ENCODE measurements at regions not wholly inside any gene's neighbourhood (a gene's known extent, or its start where the extent isn't known, plus 50 kb on each side); places are given as distances from the start of the nearest gene placed in this dataset.

GRCh38 chr2:200138391-200139124, 167.9 kb upstream of the SPATS2L start:
- no peak overlapping the region for H3K9ac ChIP-seq (ENCODE audit: low read length)
- TF ChIP-seq TAF1 (IDR thresholded peaks at IDR 0.05; ENCODE audit: low read depth): no peak
- TF ChIP-seq MXI1 (conservative IDR thresholded peaks at IDR 0.05; ENCODE audit: poor library complexity, severe bottlenecking): no peak
- TF ChIP-seq RAD21 (conservative IDR thresholded peaks at IDR 0.05): no peak
- TF ChIP-seq POLR2AphosphoS5 (IDR thresholded peaks at IDR 0.05): no peak
- TF ChIP-seq EZH2 (IDR thresholded peaks at IDR 0.05; ENCODE audit: borderline replicate concordance, insufficient read depth, low read length, poor library complexity, severe bottlenecking): no peak
- TF ChIP-seq SMC3 (conservative IDR thresholded peaks at IDR 0.05; ENCODE audit: poor library complexity): no peak
- TF ChIP-seq EP300 (conservative IDR thresholded peaks at IDR 0.05; ENCODE audit: poor library complexity, severe bottlenecking): no peak
- no peak for TF ChIP-seq CTCF (IDR thresholded peaks at IDR 0.05; ENCODE audit: poor library complexity, severe bottlenecking)
- TF ChIP-seq REST (IDR thresholded peaks at IDR 0.05; ENCODE audit: borderline replicate concordance): no peak
- H3K36me3 ChIP-seq (ENCODE audit: insufficient read depth, low read length): no peaks in the 10 kb centered on the region
- H3K4me2 ChIP-seq (ENCODE audit: low read length): no peak overlapping the region
- H3K27ac ChIP-seq (ENCODE audit: low read length): no peak overlapping the region
- no peaks in the 10 kb centered on the region for H3K27me3 ChIP-seq (ENCODE audit: insufficient read depth, low read depth, low read length)
- no peaks in the 10 kb centered on the region for H3K9me3 ChIP-seq (ENCODE audit: low read length)
- no peaks in the 10 kb centered on the region for H3K79me2 ChIP-seq (replicated peaks; ENCODE audit: insufficient read depth, low read length)
- no peak overlapping the region for H2AFZ ChIP-seq (ENCODE audit: low read depth, low read length)
- no peaks in the 10 kb centered on the region for H3F3A ChIP-seq (ENCODE audit: insufficient read depth, low read length, poor library complexity, severe bottlenecking)
- H3K4me3 ChIP-seq (ENCODE audit: low read length): no peak overlapping the region
- no peaks in the 10 kb centered on the region for H3K9me2 ChIP-seq (ENCODE audit: insufficient read depth, low read length)
- no peaks in the 10 kb centered on the region for H4K20me1 ChIP-seq (ENCODE audit: insufficient read depth)

- H3F3A ChIP-seq (ENCODE audit: insufficient read depth, low read length, poor library complexity, severe bottlenecking): no peaks in the 10 kb centered on the region
- no peaks in the 10 kb centered on the region for H3K9me3 ChIP-seq (ENCODE audit: low read length)
- H4K20me1 ChIP-seq (ENCODE audit: insufficient read depth): no peaks in the 10 kb centered on the region
- H3K36me3 ChIP-seq (ENCODE audit: insufficient read depth, low read length): no peaks in the 10 kb centered on the region
- H3K9me2 ChIP-seq (ENCODE audit: insufficient read depth, low read length): no peaks in the 10 kb centered on the region
- no peak overlapping the region for H3K4me3 ChIP-seq (ENCODE audit: low read length)
- no peak overlapping the region for H3K4me2 ChIP-seq (ENCODE audit: low read length)
- H3K79me2 ChIP-seq (replicated peaks; ENCODE audit: insufficient read depth, low read length): no peaks in the 10 kb centered on the region
- no peak overlapping the region for H3K27ac ChIP-seq (ENCODE audit: low read length)
- TF ChIP-seq REST (IDR thresholded peaks at IDR 0.05; ENCODE audit: borderline replicate concordance): no peak
- H3K27me3 ChIP-seq (ENCODE audit: insufficient read depth, low read depth, low read length): no peaks in the 10 kb centered on the region
- no peak overlapping the region for H2AFZ ChIP-seq (ENCODE audit: low read depth, low read length)
- no peak overlapping the region for H3K9ac ChIP-seq (ENCODE audit: low read length)
These were observed 161.9 kb upstream of the SPATS2L start for GRCh38 chr2:200144571-200144970.

Measured in neural cell (in vitro differentiated cells).